ENCODE measurements at regions not wholly inside any gene's neighbourhood (a gene's known extent, or its start where the extent isn't known, plus 50 kb on each side); places are given as distances from the start of the nearest gene placed in this dataset.

DNA sequence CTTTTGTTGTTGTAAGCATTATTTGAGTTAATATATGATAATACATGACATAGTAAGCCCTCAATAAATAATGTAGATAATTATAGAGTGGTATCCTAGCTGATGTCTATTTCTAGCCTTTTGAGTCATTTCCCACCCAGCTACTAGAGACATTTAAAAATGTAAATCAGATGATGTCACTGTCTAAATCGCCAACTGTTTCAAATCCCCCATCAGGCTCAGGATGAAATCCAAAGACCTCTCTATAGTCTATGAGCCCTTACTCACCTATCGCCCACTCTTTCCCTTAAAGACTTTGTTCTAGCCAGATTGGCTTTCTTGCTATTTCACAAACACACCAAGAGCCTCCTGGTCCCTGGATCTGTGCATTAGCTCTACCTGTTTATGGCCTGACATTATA is 135.4 kb upstream of the PLET1 start:
- no peak for TF ChIP-seq EZH2phosphoT487 (IDR thresholded peaks at IDR 0.05; ENCODE audit: low read depth)
- TF ChIP-seq, protein P1, sequence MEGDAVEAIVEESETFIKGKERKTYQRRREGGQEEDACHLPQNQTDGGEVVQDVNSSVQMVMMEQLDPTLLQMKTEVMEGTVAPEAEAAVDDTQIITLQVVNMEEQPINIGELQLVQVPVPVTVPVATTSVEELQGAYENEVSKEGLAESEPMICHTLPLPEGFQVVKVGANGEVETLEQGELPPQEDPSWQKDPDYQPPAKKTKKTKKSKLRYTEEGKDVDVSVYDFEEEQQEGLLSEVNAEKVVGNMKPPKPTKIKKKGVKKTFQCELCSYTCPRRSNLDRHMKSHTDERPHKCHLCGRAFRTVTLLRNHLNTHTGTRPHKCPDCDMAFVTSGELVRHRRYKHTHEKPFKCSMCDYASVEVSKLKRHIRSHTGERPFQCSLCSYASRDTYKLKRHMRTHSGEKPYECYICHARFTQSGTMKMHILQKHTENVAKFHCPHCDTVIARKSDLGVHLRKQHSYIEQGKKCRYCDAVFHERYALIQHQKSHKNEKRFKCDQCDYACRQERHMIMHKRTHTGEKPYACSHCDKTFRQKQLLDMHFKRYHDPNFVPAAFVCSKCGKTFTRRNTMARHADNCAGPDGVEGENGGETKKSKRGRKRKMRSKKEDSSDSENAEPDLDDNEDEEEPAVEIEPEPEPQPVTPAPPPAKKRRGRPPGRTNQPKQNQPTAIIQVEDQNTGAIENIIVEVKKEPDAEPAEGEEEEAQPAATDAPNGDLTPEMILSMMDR (IDR thresholded peaks at IDR 0.05; ENCODE audit: low read depth, low read length): no peak

Measured in OCI-LY3 (cell line).